ENCODE measurements at regions not wholly inside any gene's neighbourhood (a gene's known extent, or its start where the extent isn't known, plus 50 kb on each side); places are given as distances from the start of the nearest gene placed in this dataset.

GRCh38 chr2:118243031-118243430 lies 154.8 kb downstream of the INSIG2 start:
- Histone ChIP-seq H3K9ac (ENCODE audit: low read depth, low read length) (no peak overlapping the region), H3K4me1 (ENCODE audit: control insufficient read depth, insufficient read depth, low read length) (no peaks in the 10 kb centered on the region), H3K9me3 (ENCODE audit: control insufficient read depth, insufficient read depth, low read length) (no peaks in the 10 kb centered on the region), H3K36me3 (ENCODE audit: control insufficient read depth, insufficient read depth, low read length) (no peaks in the 10 kb centered on the region), H3K4me3 (ENCODE audit: low read depth, low read length) (no peak overlapping the region), H3K27me3 (ENCODE audit: control insufficient read depth, insufficient read depth, low read length) (peaks cover 2% of the 10 kb centered on the region)

- H3K4me3 ChIP-seq (ENCODE audit: low read depth, low read length), result no peak overlapping the region
- no peaks in the 10 kb centered on the region for H3K9me3 ChIP-seq (ENCODE audit: control insufficient read depth, insufficient read depth, low read length)
- no peaks in the 10 kb centered on the region for H3K36me3 ChIP-seq (ENCODE audit: control insufficient read depth, insufficient read depth, low read length)
- H3K4me1 ChIP-seq (ENCODE audit: control insufficient read depth, insufficient read depth, low read length), result no peaks in the 10 kb centered on the region
- peaks cover 2% of the 10 kb centered on the region for H3K27me3 ChIP-seq (ENCODE audit: control insufficient read depth, insufficient read depth, low read length)
- no peak overlapping the region for H3K9ac ChIP-seq (ENCODE audit: low read depth, low read length)
Measured at GRCh38 chr2:118242216-118242615, 153.9 kb downstream of the INSIG2 start.

GRCh38 chr2:118241128-118241527 lies 152.9 kb downstream of the INSIG2 start:
- Histone ChIP-seq H3K9ac (ENCODE audit: low read depth, low read length) (no peak overlapping the region), H3K4me3 (ENCODE audit: low read depth, low read length) (no peak overlapping the region), H3K9me3 (ENCODE audit: control insufficient read depth, insufficient read depth, low read length) (no peaks in the 10 kb centered on the region), H3K27me3 (ENCODE audit: control insufficient read depth, insufficient read depth, low read length) (no peaks in the 10 kb centered on the region), H3K4me1 (ENCODE audit: control insufficient read depth, insufficient read depth, low read length) (no peaks in the 10 kb centered on the region), H3K36me3 (ENCODE audit: control insufficient read depth, insufficient read depth, low read length) (no peaks in the 10 kb centered on the region)

- Histone ChIP-seq H3K9me3 (ENCODE audit: control insufficient read depth, insufficient read depth, low read length) (no peaks in the 10 kb centered on the region), H3K4me3 (ENCODE audit: low read depth, low read length) (no peak overlapping the region), H3K36me3 (ENCODE audit: control insufficient read depth, insufficient read depth, low read length) (no peaks in the 10 kb centered on the region), H3K4me1 (ENCODE audit: control insufficient read depth, insufficient read depth, low read length) (no peaks in the 10 kb centered on the region), H3K9ac (ENCODE audit: low read depth, low read length) (no peak overlapping the region), H3K27me3 (ENCODE audit: control insufficient read depth, insufficient read depth, low read length) (no peaks in the 10 kb centered on the region)
Measured at GRCh38 chr2:118240276-118240675, 152.0 kb downstream of the INSIG2 start.

GRCh38 chr2:118239284-118239683 lies 151.0 kb downstream of the INSIG2 start:
- Histone ChIP-seq H3K36me3 (ENCODE audit: control insufficient read depth, insufficient read depth, low read length) (no peaks in the 10 kb centered on the region), H3K27me3 (ENCODE audit: control insufficient read depth, insufficient read depth, low read length) (no peaks in the 10 kb centered on the region), H3K4me1 (ENCODE audit: control insufficient read depth, insufficient read depth, low read length) (no peaks in the 10 kb centered on the region), H3K9ac (ENCODE audit: low read depth, low read length) (no peak overlapping the region), H3K4me3 (ENCODE audit: low read depth, low read length) (no peak overlapping the region), H3K9me3 (ENCODE audit: control insufficient read depth, insufficient read depth, low read length) (no peaks in the 10 kb centered on the region)

GRCh38 chr2:118237451-118237850 lies 149.2 kb downstream of the INSIG2 start:
- Histone ChIP-seq H3K4me1 (ENCODE audit: control insufficient read depth, insufficient read depth, low read length) (peaks cover under 1% of the 10 kb centered on the region), H3K27me3 (ENCODE audit: control insufficient read depth, insufficient read depth, low read length) (no peaks in the 10 kb centered on the region), H3K9ac (ENCODE audit: low read depth, low read length) (no peak overlapping the region), H3K9me3 (ENCODE audit: control insufficient read depth, insufficient read depth, low read length) (no peaks in the 10 kb centered on the region), H3K36me3 (ENCODE audit: control insufficient read depth, insufficient read depth, low read length) (no peaks in the 10 kb centered on the region), H3K4me3 (ENCODE audit: low read depth, low read length) (no peak overlapping the region)

- Histone ChIP-seq H3K9ac (ENCODE audit: low read depth, low read length) (no peak overlapping the region), H3K36me3 (ENCODE audit: control insufficient read depth, insufficient read depth, low read length) (no peaks in the 10 kb centered on the region), H3K9me3 (ENCODE audit: control insufficient read depth, insufficient read depth, low read length) (no peaks in the 10 kb centered on the region), H3K4me3 (ENCODE audit: low read depth, low read length) (no peak overlapping the region), H3K27me3 (ENCODE audit: control insufficient read depth, insufficient read depth, low read length) (no peaks in the 10 kb centered on the region), H3K4me1 (ENCODE audit: control insufficient read depth, insufficient read depth, low read length) (peaks cover 2% of the 10 kb centered on the region)
Measured at GRCh38 chr2:118232796-118233195, 144.5 kb downstream of the INSIG2 start.

GRCh38 chr2:118232391-118232790 lies 144.1 kb downstream of the INSIG2 start:
- no peak overlapping the region for H3K9ac ChIP-seq (ENCODE audit: low read depth, low read length)
- H3K4me3 ChIP-seq (ENCODE audit: low read depth, low read length), result no peak overlapping the region
- no peaks in the 10 kb centered on the region for H3K36me3 ChIP-seq (ENCODE audit: control insufficient read depth, insufficient read depth, low read length)
- H3K9me3 ChIP-seq (ENCODE audit: control insufficient read depth, insufficient read depth, low read length), result no peaks in the 10 kb centered on the region
- H3K4me1 ChIP-seq (ENCODE audit: control insufficient read depth, insufficient read depth, low read length), result peaks cover 2% of the 10 kb centered on the region
- no peaks in the 10 kb centered on the region for H3K27me3 ChIP-seq (ENCODE audit: control insufficient read depth, insufficient read depth, low read length)

GRCh38 chr2:118231759-118232158 lies 143.5 kb downstream of the INSIG2 start:
- no peak overlapping the region for H3K9ac ChIP-seq (ENCODE audit: low read depth, low read length)
- H3K4me1 ChIP-seq (ENCODE audit: control insufficient read depth, insufficient read depth, low read length), result peaks cover 2% of the 10 kb centered on the region
- no peak overlapping the region for H3K4me3 ChIP-seq (ENCODE audit: low read depth, low read length)
- no peaks in the 10 kb centered on the region for H3K36me3 ChIP-seq (ENCODE audit: control insufficient read depth, insufficient read depth, low read length)
- no peaks in the 10 kb centered on the region for H3K27me3 ChIP-seq (ENCODE audit: control insufficient read depth, insufficient read depth, low read length)
- no peaks in the 10 kb centered on the region for H3K9me3 ChIP-seq (ENCODE audit: control insufficient read depth, insufficient read depth, low read length)

GRCh38 chr2:118227698-118228508 lies 139.6 kb downstream of the INSIG2 start:
- Histone ChIP-seq H3K4me3 (ENCODE audit: low read depth, low read length) (no peak overlapping the region), H3K36me3 (ENCODE audit: control insufficient read depth, insufficient read depth, low read length) (no peaks in the 10 kb centered on the region), H3K9ac (ENCODE audit: low read depth, low read length) (no peak overlapping the region), H3K9me3 (ENCODE audit: control insufficient read depth, insufficient read depth, low read length) (no peaks in the 10 kb centered on the region), H3K27me3 (ENCODE audit: control insufficient read depth, insufficient read depth, low read length) (peaks cover 17% of the 10 kb centered on the region), H3K4me1 (ENCODE audit: control insufficient read depth, insufficient read depth, low read length) (peaks cover 4% of the 10 kb centered on the region)

GRCh38 chr2:118225666-118226065 lies 137.4 kb downstream of the INSIG2 start:
- Histone ChIP-seq H3K9ac (ENCODE audit: low read depth, low read length) (no peak overlapping the region), H3K27me3 (ENCODE audit: control insufficient read depth, insufficient read depth, low read length) (peaks cover 18% of the 10 kb centered on the region), H3K4me3 (ENCODE audit: low read depth, low read length) (no peak overlapping the region), H3K4me1 (ENCODE audit: control insufficient read depth, insufficient read depth, low read length) (peaks cover 6% of the 10 kb centered on the region), H3K9me3 (ENCODE audit: control insufficient read depth, insufficient read depth, low read length) (no peaks in the 10 kb centered on the region), H3K36me3 (ENCODE audit: control insufficient read depth, insufficient read depth, low read length) (no peaks in the 10 kb centered on the region)

GRCh38 chr2:118224895-118225311 lies 136.6 kb downstream of the INSIG2 start:
- Histone ChIP-seq H3K9me3 (ENCODE audit: control insufficient read depth, insufficient read depth, low read length) (no peaks in the 10 kb centered on the region), H3K9ac (ENCODE audit: low read depth, low read length) (no peak overlapping the region), H3K4me1 (ENCODE audit: control insufficient read depth, insufficient read depth, low read length) (peaks cover 6% of the 10 kb centered on the region), H3K36me3 (ENCODE audit: control insufficient read depth, insufficient read depth, low read length) (no peaks in the 10 kb centered on the region), H3K4me3 (ENCODE audit: low read depth, low read length) (peak overlapping the region; percentile 63), H3K27me3 (ENCODE audit: control insufficient read depth, insufficient read depth, low read length) (peaks cover 18% of the 10 kb centered on the region)
